ENCODE measurements at regions not wholly inside any gene's neighbourhood (a gene's known extent, or its start where the extent isn't known, plus 50 kb on each side); places are given as distances from the start of the nearest gene placed in this dataset.
A peak's percentile ranks its signal among the peaks of the same experiment; 100 is the strongest.

DNA sequence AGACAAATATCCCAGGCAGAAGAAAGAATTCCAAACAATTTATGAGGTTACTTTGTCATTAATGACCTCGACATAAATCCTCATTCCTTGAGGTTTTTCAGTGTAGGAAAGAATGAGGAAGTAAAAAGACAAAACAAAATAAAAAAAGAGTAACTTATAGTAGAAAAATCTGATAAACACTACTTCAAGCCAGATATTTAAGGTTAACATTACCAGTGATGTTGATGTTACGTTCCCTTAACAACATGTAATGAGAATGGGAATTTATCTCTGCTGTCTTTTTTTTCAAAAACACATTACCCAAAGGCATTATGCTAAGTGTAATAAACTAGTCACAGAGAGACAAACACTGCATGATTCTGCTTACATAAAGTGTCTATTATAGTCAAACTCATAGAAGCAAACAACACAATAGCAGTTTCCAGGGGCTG is 935.1 kb downstream of the SLITRK1 start:
- DNase-seq, result no peak

DNA sequence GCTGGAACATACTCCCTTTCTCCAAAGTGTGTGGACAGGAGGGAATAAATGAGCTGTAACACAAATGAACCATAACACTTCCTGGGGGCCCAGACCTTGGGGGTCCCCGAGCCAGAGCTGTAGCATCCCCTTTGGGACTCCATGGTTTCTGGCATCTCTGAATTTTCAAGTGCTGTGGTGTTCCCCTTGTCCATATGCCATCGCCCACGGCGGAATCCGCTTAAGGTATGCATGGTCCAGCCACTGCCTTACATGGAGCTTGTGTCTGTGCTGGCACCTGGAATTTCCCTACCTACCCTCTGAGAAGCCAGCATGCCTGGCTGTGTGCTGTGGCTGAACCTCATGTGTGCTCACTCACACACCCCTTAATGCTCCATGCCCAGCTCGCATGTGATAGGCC is 943.6 kb downstream of the SLITRK1 start:
- no peak for DNase-seq

DNA sequence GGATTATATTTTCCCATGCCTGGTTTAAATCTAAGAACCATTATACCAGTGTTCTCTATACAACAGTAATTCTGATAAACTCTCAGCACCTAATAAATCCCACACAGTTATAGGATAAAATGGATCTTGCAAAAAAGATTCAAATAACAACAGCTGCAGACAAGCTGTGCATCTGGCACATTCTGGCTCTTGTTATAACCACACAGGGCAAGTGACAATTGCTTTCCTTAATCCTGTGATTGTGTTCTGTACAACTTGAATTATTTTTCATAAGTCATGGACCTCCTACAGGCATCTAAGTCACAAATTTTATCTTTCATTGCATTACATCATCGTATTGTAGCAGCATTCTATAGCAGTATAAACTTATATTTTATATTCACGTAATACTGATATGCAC is 948.3 kb downstream of the SLITRK1 start:
- DNase-seq, result peak; percentile 79

DNA sequence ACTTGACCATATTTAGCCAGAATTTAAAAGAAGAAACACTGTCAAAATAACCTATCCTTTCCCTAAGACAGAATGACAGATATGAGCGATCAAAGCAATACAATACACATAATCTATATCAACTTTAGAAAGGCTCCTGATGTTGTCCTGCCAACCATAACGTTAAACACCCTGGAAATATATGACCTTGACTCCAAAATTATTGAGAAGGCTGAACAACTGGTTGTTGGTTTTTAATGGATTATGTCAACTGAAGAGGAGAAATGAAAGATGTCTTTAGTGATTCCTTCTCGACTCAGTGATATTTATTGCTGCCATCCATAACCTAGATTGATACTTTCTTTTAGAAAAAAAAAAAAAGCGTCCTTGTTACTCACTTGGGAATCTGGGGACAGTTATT is 957.2 kb downstream of the SLITRK1 start:
- no peak for DNase-seq

DNA sequence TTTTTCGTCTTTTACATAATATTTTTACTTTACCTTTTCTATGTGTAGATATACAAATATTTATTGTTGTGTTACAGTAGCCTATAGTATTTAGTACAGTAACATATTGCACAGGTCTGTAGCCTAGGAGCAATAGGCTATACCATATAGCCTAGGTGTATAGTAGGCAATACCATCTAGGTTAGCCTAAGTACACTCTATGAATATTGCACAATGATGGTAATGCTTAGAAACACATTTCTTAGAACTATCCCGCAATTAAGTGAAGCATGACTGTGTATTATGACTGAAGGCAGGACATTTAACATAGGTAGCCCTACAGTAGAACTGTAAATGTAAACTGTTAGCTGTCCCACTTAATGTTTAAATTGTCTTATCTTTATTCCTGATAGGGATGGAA is 964.3 kb downstream of the SLITRK1 start:
- DNase-seq, result no peak

DNA sequence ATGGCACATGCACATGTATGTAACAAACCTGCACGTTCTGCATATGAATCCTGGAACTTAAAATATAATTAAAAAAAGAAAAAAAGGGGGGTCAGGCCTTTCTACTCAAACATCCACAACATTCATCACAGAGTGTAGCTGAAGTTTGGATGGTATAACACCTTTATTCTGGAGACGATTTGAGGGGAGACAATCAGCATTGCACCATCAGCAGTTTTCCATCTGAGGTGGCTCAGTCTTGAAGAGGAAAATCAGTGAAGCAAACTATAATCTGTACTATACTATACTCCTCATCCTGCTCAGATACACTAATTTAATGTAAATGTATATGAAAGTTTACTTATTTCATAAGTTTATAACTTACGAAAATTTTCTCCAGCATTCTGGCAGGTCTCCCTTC is 969.7 kb downstream of the SLITRK1 start:
- no peak for DNase-seq

DNA sequence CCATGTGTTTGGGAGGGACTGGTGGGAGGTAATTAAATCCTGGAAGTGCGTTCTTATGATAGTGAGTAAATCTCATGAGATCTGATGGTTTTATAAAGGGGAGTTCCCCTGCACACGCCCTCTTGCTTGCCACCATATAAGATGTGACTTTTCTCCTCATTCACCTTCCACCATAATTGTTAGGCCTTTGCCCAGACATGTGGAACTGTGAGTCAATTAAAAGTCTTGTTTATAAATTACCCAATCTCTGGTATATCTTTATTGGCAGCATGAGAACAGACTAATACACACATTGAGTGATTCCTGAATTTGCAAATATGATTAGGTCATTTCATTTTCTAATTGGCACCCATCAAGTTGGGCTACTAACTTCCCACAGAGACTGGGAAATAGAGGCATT is 977.2 kb downstream of the SLITRK1 start:
- no peak for DNase-seq

DNA sequence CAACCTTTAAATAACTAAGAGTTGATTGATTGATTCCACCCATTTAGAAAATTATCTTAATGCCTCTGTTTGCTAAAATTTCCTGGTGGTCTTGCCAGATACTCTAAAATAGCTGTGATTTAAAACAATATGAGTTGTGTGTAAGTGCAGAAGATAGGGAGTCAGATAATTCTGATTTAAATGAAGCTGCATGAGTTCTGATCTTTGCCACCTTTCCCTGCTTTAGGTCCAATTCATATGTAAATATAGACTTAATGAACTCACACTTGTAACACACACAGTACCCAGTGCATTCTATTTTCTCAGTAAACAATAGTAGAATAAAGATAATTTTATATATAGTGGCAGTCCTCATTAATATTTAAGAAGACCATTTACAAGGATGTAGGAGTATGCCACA is 981.8 kb downstream of the SLITRK1 start:
- DNase-seq, result no peak

DNA sequence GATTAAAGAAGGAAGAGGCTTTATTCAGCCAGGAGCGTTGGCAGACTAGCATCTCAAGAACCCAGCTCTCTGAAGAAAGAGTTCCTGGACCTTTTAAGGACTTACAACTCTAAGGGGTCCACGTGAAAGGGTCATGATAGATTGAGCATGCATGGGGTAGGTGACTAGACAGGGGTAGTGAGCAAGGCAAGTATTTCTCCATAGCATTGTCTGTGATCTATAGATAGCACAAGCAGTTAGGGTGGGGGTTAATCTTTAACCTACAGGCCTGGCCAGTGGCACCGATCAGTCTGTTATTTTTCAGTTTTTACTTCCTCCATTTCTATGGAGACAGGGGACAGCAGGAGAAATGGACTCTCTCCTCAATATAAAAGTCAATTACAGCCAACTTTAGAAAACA is 983.7 kb downstream of the SLITRK1 start:
- DNase-seq, result no peak

DNA sequence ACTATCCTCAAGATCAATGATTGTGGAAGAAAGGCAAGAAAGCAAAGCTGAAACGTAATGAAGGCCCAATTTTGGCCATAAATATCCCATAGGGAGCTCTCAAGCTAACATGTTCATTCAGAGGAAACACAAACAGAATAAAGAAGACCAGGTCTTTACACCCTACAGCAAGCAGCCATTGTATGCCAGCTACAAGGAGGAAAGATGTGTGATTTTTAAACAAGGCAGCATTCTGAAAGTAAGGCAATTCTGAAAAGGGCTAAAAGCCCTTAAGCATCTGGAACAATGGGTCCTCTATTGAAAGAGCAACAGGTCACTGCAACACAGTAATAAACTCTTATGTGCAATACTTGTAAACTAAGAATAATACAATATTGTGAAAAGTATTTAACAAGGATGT is 1002.4 kb downstream of the SLITRK1 start:
- DNase-seq, result no peak

DNA sequence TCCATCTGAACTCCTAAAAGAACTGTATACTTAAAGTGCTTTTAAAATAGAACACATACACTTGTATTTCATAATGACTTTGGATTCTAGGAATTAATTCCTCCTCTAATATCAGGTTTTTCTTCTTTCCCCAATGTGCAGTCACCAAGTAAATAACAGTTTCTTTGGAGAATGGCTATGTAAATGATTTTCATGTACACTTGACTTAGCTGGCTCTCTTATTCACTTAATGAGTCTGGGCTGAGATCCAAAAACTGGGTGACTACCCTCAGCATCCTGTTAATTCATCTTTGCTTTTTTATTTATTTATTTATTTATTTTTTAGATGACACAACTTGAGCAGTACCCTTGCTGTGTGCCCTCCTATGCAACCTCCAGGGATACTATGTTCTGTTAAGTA is 1003.7 kb downstream of the SLITRK1 start:
- DNase-seq, result no peak

DNA sequence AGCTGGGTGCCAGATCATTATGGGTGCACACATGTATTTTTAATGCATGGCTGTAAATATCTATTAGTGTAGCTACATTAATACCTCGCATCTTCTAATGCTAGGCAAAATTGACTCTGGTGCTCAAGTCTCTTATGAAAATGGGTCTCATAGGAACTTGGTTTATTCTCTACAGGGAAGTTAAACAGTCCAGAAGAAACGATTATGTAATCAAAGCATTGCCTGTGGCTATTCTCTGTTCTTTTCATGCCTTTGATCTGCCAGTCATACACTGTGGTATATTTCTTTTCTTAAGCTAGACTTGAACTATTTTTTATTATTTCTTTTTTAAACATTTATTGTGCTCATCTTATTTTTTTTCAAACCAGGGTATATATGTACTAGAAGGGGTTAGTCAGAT is 1015.0 kb downstream of the SLITRK1 start:
- no peak for DNase-seq

DNA sequence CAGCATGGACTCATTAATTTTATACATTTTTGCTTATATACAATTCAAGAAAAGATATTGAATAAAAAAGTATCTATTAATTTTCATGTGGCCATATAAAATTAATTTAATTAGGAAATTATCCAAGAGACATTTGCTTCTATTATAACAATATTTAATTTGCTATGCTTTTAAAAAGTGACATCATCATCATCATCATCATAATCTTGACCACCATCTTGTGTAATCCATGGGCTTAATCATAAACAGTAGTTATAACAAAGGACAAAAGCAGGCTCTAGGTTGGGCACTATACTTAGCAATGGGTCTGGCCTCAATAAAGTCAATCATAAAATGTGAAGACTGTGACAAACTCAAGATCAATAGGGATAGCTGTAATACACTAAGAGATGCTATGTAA is 1031.6 kb downstream of the SLITRK1 start:
- DNase-seq, result no peak

DNA sequence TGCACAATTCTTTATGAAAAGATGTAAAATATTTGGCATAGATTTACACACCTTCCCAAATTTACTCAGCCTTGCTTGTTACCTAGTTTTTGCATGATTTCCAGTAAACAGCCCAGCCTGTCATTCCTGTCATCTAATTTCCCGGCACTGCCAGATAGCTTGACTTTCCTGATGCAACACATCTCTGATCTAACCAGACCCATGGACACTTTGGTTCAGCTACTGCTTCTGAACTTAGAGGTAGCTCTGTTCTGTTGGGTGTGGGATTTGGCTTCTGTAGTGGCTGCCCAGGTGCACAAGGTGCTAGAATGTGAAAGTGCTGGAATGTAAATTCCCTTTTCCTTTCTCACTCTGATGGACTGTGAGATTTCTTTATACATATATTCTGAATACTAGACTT is 1033.5 kb downstream of the SLITRK1 start:
- DNase-seq, result no peak

DNA sequence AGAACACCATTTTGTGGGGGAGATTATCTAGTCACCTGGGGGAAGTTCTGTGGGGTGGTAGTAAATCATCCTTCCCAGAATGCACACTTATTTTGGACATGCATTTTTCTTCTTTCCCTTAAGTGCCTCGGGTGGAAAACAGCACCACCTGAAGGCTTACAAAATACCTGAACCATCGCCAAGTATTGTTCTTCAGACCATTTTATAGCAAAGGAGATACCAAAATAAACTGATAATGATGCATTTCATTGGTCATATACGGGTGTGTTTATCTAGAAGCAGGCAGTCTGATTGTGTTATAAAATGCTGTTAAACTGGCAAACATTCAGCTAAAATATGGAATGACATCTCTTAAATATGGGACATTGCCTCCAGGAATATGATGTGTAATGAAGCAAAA is 1034.7 kb downstream of the SLITRK1 start:
- no peak for DNase-seq

DNA sequence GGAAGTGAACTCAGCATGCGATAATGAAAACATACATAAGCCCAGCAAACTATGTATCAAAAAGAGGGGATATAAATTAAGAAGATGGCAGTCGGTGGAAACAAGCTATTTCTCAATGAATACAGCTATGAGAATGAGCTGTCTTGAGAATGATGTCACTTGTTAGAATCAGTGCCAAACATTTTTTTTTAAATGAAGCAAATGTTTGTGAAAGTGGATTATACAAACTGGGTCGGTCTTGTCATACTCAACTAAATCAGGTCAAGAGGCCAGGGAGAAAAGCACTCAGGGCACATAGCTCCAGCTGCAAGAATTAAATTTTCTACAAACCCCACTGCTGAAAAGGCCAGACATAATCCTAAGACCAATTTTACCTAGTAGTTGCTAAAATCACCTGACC is 1048.4 kb downstream of the SLITRK1 start:
- no peak for DNase-seq

DNA sequence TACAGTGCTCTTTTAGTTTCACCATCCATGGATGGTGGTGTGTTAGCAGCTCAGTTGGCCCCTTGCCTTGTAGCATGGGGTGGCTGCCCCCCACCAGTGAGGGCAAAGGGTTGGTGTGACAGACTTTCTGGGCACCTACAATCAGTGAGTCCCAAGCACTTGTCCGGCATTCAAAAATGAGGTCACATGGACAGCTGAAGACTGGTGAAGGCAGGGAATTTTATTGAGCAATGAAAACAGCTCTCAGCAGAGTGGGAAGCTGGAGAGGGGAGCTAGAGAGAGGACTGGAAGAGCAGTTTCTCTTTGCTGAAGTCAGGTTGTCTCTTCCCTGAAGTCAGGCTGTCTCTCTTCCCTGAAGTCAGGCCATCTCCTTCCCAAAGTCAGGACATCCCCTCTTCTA is 1053.2 kb downstream of the SLITRK1 start:
- DNase-seq, result no peak

DNA sequence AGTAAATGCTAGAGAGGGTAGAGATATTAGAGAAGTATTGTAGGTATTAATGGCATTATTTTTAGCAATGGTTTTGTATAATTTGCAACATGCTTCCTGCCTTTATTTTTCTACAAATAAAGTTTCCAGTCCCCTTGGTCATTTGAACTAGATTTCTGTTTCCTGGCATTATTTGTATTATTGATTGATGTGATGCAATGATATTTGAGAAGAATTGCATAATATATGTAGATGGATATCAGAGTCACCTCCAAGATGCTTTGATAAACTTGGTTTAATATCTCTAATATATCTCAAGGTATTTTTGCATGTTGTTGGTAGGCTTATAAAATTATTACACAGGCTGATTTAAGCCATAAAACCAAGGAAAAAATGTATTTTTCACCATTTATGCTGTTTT is 1054.5 kb downstream of the SLITRK1 start:
- no peak for DNase-seq

DNA sequence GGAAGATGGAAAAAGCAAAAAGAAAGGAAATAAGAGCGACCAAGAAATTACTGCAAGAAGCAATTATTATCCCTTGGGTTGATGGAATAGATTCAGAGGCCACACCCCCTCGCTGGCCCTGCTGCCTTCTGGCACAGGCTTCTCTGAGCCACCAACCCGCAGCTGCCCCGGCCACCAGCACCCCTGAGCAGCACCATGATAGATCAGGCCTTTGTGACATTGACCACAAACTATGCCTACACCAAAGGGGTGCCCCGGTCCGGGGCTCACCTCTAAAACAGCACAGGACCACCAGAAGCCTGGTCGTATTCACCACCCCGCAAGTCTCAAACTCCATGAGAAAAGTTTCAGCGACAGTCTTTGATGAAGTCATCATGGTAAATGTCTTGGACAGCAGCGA is 1059.3 kb downstream of the SLITRK1 start:
- no peak for DNase-seq

DNA sequence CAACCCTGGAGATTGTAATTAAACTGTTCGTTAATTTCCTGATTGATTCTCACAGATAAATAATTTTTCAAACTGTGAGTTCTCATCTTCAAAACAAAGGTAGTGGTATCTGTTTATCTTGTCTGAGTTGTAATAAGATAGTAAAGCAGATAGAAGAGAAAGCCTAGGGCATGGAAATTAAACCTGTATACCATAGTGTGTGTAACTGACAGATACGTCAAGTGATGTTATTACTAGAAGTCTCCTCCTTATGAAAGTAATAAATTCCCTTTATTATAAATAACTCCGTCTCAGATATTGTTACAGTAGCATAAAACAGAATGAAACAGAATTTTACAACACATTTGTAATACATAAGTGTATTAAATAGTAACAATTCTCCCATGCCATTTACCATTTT is 1065.1 kb downstream of the SLITRK1 start:
- DNase-seq, result no peak

DNA sequence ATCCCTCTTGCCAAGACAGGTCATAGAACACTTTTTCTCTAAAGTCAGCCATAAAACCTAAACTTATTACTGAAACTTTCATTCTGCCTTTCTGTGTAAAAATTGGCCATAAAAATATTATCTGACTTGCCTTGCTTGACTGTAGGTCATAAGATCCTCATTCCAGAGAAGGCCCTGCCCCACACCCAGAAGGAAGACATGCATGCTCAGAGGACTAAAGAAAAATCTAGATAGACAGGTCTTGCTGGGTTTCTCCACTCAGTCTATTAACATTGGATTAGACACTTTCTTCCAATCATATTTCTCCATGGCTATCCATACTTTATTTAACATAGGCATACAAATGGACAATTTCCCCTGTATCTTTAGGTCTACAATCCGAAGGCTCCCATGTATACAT is 1066.5 kb downstream of the SLITRK1 start:
- DNase-seq, result no peak

DNA sequence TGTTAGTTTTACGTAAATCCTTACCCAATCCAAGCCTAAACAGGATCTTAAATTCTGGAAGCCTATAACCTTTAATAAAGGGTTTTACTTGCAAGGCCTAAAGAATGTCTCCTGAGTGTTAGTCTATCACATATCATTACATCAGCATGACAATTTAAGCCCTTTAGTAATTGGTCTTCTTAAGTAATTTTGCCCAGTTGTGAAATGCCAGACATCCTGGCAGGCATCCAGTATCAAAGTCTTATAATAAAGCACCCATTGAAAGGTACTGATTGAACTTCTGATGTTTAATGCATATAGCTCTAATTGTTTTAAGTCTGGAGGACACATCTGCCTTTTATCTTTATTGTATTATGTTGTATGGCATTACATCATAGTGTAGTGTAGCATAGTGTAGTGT is 1078.9 kb downstream of the SLITRK1 start:
- no peak for DNase-seq

DNA sequence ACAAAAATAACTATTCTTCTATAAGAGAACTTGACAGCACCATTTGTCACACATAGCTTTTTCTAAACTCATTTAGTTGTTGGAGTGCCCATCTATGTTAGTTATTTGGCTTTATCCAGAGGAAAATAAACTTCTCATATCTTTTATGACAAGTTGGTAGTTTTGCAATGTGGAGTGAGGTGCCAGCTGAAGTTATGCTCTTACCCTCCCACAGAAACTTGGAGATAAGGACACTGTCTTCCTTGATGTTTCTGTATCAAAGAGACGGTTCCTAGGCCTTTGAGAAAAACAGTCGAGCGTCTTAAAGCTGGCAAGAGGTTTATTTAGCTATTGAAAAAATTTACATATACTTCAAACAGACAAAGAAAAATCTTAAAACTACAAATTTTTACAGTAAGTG is 1079.7 kb downstream of the SLITRK1 start:
- no peak for DNase-seq

DNA sequence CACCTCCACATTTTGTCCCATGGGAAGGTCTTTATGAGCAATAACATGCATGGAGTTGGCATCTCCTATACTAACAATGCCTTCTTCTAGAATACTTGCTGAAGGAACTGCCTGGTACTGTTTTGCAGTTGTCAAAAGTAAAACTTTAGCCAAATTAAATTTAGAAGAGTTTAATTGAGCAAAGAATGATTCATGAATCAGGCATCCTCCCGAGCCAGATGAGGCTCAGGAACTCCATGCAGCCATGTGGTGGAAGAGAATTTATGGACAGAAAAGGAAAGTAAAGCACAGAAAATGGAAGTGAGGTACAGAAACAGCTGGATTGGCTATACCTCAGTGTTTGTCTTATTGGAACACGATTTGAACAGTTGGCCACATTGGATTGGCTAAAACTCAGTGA is 1081.9 kb downstream of the SLITRK1 start:
- DNase-seq, result no peak

DNA sequence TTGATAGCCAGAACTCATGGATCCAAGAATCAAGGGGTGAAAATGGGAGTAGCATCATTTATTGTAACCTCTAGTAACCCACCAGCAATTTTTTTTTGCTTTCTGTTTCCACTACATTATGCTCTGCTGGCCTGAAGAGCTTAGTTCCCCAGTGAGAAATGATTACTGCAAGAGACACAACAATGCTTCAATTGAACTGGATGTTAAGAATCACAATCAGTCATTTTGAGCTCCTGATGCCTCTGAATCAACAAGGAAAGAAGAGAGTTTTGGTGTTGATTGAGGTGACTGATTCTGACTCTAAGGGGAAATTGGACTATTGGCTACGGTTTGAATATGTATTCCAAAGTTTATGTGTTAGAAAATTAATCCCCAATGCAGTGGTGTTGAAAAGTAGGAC is 1084.4 kb downstream of the SLITRK1 start:
- DNase-seq, result no peak

DNA sequence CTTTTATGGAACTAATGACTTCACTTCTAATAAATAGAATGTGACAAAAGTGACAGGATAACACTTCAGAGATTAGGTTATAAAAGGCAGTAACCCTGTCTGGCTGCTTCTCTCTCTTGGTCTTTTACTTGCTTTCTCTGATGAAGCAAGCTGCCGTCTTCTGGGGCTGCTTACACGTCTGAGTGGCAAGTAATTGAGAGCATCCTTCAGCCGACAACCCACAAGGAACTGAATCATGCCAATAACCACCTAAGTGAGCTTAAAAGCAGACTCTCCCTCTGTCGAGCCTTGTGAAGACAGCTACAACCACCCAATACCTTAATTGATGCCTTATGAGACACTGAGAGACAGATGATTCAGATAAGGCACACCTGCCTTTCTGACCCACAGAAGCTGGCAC is 1091.2 kb downstream of the SLITRK1 start:
- DNase-seq, result no peak
